ENCODE measurements at regions not wholly inside any gene's neighbourhood (a gene's known extent, or its start where the extent isn't known, plus 50 kb on each side); places are given as distances from the start of the nearest gene placed in this dataset.

DNA sequence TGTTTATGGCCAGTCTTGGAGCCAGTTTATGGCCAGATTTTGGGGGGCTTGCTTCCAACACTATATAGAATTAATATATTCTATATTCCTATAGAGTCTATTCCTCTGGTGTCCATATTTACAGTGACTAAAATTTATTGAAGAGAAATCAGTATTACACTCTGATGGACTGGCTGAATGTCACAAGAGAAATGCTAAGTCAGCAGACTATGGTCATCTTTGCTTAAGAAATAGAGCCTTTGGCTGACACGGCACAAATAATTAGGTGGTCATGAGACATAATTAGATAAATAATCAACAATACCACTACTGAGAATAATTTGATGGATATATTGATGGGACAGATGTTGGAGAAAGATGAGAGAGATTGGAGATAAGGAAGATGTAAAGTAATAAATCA, 272.9 kb downstream of the SLITRK5 start:
- no peak for FAIRE-seq
- H3K27me3 ChIP-seq (ENCODE audit: control insufficient read depth in 2 of 2, insufficient read depth in 2 of 2, low read length in 2 of 2), result no peaks in the 10 kb centered on the region
- no TSS peak for BruUV-seq (replicated peaks)
- no peak overlapping the region for H3K4me2 ChIP-seq (ENCODE audit: insufficient read depth, low read length)
- no peak overlapping the region for H3K4me3 ChIP-seq
- no peaks in the 10 kb centered on the region for H3K79me2 ChIP-seq (ENCODE audit: control insufficient read depth, insufficient read depth, low read length)
- 11% methylated on average over 1 of the region's 1 CpG for WGBS (ENCODE audit: insufficient coverage, low coverage, missing lambda C conversion rate)
- in situ Hi-C loops (cut with MboI) (no loop called here), intact Hi-C loops (cut with micrococcal nuclease) (no loop called here)
- no peaks in the 10 kb centered on the region for H3K9me1 ChIP-seq (ENCODE audit: control insufficient read depth, insufficient read depth, low read length)
- no peaks in the 10 kb centered on the region for H3K36me3 ChIP-seq (ENCODE audit: control insufficient read depth, insufficient read depth, low read length)
- ChIA-PET CTCF (ENCODE audit: low intra/inter-chr PET ratio) (no interaction called here), POLR2A (no interaction called here)
- TF ChIP-seq MAFG (tag; conservative IDR thresholded peaks at IDR 0.05), result 0 out of 2 replicates have a peak, but pooled peaks have one; percentile 22
- TF ChIP-seq MAFF (IDR thresholded peaks at IDR 0.05; ENCODE audit: low read length), result peak; percentile 28; the same call in 1 of the 2 replicates
- no peak for TF ChIP-seq NFE2L1 (tag; IDR thresholded peaks at IDR 0.05; ENCODE audit: borderline replicate concordance, low read depth)
- TF ChIP-seq MAFK (IDR thresholded peaks at IDR 0.05; ENCODE audit: low read length), result peak; percentile 12; the same call in 1 of the 2 replicates
- TF ChIP-seq, protein P1, sequence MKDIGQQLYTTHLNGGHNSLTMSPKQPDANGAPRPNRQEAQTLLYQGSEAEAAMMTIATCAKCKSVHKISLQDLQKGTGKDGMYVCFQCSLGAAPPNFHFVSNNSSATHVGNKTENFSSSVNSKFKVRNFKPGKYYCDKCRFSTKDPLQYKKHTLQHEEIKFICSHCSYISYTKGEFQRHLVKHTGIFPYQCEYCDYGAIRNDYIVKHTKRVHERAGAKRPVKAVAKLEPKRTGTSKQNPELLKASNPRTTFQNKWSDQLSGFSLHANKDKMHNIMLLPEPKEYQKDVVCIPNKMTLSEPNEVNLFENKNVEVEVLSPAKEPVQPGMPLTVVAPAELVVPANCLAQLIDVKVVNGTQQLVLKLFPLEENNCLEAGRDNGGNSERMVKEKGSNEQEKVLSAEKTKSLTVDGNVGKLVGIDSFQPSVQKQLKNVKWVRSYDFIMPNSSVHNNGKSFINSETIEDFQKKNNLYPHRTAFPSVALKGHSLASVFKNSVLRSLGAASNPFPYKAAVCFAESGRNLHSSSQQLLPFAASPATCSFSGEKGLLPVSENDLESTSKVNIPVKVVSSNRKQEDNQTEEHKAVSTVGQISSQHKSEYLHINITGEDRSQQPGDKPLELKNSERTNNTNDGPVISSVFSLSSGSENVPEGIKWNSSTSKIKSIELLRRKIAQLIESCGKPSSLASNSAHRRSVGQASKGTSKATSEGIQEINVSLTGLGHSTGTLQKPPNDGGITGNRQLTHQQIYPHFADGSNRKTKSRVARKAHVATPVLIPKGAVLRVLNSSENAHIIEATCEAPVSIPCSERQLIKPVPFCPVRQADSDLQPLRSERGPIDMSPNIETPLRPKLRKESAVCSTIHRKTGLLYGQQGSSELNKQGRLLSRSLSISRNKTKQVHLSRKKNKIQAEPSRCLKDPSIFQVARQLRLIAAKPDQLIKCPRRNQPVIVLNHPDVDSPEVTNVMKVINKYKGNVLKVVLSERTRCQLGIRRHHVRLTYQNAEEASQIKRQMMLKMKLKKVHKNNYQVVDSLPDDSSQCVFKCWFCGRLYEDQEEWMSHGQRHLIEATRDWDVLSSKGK (CRISPR knock-in tag; IDR thresholded peaks at IDR 0.05), result no peak
- H3K27ac ChIP-seq (ENCODE audit: extremely low read depth, low read depth, low read length), result no peak overlapping the region
- H4K20me1 ChIP-seq (replicated peaks; ENCODE audit: control insufficient read depth, insufficient read depth, low read length), result no peaks in the 10 kb centered on the region
- no peak overlapping the region for H3K9ac ChIP-seq (ENCODE audit: insufficient read depth in 1 of 2, low read depth in 2 of 2, low read length in 2 of 2)
- ATAC-seq, result no peak
- no peaks in the 10 kb centered on the region for H3K4me1 ChIP-seq (replicated peaks in 1 of 2; ENCODE audit: control insufficient read depth in 2 of 2, insufficient read depth in 2 of 2, low read length in 2 of 2)
- no peak for DNase-seq (ENCODE audit: extremely low read depth in 1 of 4, low spot score in 3 of 4)
- H2AFZ ChIP-seq (ENCODE audit: low read depth, low read length), result no peak overlapping the region
- H3K9me3 ChIP-seq (replicated peaks; ENCODE audit: control insufficient read depth, insufficient read depth, low read depth, low read length), result no peaks in the 10 kb centered on the region

Data from K562 (cell line).